ENCODE measurements at regions not wholly inside any gene's neighbourhood (a gene's known extent, or its start where the extent isn't known, plus 50 kb on each side); places are given as distances from the start of the nearest gene placed in this dataset.

DNA sequence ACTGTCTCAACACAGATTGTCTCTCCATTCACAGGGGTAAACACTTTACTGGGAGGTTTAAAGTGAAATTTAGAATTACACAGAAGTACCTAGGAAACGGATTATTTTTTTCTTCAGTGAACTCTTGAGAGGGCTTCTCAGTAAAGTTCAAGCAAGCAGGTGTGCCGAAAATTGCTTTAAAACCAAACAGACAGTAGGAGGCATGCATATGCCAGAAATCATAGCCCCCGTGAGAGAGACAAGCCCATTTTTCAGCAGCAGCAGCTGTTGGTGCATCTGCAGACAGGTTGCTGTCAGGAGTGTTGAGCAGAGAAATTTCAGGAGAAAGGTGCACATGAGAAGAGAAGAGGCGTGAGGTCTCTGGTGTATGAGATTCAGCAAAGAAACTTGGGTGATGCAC lies 2115.5 kb upstream of the CELF4 start:
- no peaks in the 10 kb centered on the region for H3K36me3 ChIP-seq
- DNase-seq: no peak
- intact Hi-C loops (cut with DNase I): no loop called here
- no peaks in the 10 kb centered on the region for H3K4me1 ChIP-seq
- 49% methylated on average over 4 of the region's 4 CpGs for WGBS (ENCODE audit: insufficient coverage, low coverage, low lambda C conversion rate, missing lambda C conversion rate)
- no peak overlapping the region for H3K27ac ChIP-seq
- H3K9me3 ChIP-seq: no peaks in the 10 kb centered on the region
- ATAC-seq: no peak
- no peaks in the 10 kb centered on the region for H3K27me3 ChIP-seq
- H3K4me3 ChIP-seq: no peak overlapping the region
- TF ChIP-seq POLR2A (IDR thresholded peaks at IDR 0.05): no peak
- TF ChIP-seq CTCF (IDR thresholded peaks at IDR 0.05): no peak

DNA sequence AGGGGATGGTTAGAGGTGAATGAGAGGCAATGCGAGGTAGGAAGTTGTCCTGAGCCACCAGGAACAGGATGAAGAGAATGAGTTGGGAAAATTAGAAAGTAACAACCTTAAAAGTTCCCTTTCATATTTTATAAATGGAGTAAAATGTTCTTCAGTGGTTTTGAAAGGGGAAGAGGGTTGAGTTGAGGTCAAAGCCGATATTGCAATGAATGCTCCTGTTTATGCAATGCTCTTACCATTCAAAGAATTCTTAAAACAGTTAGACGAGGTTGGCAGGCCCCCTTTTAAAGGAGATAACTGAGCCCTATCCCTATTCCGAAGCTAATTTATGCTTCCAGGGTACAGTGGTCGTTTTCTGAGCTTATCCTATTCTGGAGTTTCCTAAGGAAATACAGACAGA lies 2110.3 kb upstream of the CELF4 start:
- no peaks in the 10 kb centered on the region for H3K9me3 ChIP-seq
- no peaks in the 10 kb centered on the region for H3K27me3 ChIP-seq
- H3K27ac ChIP-seq: no peak overlapping the region
- intact Hi-C loops (cut with DNase I): no loop called here
- WGBS (ENCODE audit: insufficient coverage, low coverage, low lambda C conversion rate, missing lambda C conversion rate): 33% methylated on average over 5 of the region's 5 CpGs
- ATAC-seq: no peak
- no peaks in the 10 kb centered on the region for H3K36me3 ChIP-seq
- DNase-seq: no peak
- no peaks in the 10 kb centered on the region for H3K4me1 ChIP-seq
- no peak for TF ChIP-seq POLR2A (IDR thresholded peaks at IDR 0.05)
- TF ChIP-seq CTCF (IDR thresholded peaks at IDR 0.05): no peak
- H3K4me3 ChIP-seq: no peak overlapping the region

- no peaks in the 10 kb centered on the region for H3K9me3 ChIP-seq
- no peak for TF ChIP-seq CTCF (IDR thresholded peaks at IDR 0.05)
- no peak for TF ChIP-seq POLR2A (IDR thresholded peaks at IDR 0.05)
- H3K27me3 ChIP-seq: no peaks in the 10 kb centered on the region
- H3K27ac ChIP-seq: no peak overlapping the region
- intact Hi-C loops (cut with DNase I): no loop called here
- H3K36me3 ChIP-seq: no peaks in the 10 kb centered on the region
- WGBS (ENCODE audit: insufficient coverage, low coverage, low lambda C conversion rate, missing lambda C conversion rate): 49% methylated on average over 3 of the region's 3 CpGs
- H3K4me3 ChIP-seq: no peak overlapping the region
- no peaks in the 10 kb centered on the region for H3K4me1 ChIP-seq
- ATAC-seq (no peak), DNase-seq (no peak)
Observed at GRCh38 chr18:39675368-39675767, 2109.8 kb upstream of the CELF4 start.

- Histone ChIP-seq H3K27me3 (no peaks in the 10 kb centered on the region), H3K36me3 (no peaks in the 10 kb centered on the region), H3K4me1 (no peaks in the 10 kb centered on the region), H3K4me3 (no peak overlapping the region), H3K27ac (no peak overlapping the region), H3K9me3 (no peaks in the 10 kb centered on the region)
- no peak for TF ChIP-seq POLR2A (IDR thresholded peaks at IDR 0.05)
- no peak for DNase-seq
- WGBS (ENCODE audit: insufficient coverage, low coverage, low lambda C conversion rate, missing lambda C conversion rate): 74% methylated on average over 3 of the region's 3 CpGs
- no peak for ATAC-seq
- intact Hi-C loops (cut with DNase I): no loop called here
Observed at GRCh38 chr18:39672171-39672570, 2106.6 kb upstream of the CELF4 start.

DNA sequence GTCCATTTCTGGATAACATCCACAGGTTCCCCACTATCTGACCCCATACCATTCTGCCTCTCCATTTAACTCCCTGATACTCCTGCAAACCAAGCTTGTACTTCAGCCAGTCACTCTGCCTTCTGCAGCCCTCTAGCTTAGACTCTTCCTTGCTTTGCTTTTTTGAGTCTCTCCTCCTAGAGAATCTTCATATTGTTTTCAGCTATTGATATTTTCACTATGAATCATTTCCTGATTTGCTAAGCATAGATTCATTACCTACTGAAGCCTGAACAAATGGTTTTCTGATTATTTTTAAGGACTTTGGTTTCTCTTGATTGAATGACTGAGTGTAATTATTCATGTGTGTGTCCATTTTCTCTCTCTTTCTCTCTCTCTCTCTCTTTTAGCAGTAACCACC lies 2102.3 kb upstream of the CELF4 start:
- Histone ChIP-seq H3K27me3 (no peaks in the 10 kb centered on the region), H3K27ac (no peak overlapping the region), H3K4me1 (no peaks in the 10 kb centered on the region), H3K9me3 (no peaks in the 10 kb centered on the region), H3K36me3 (no peaks in the 10 kb centered on the region), H3K4me3 (no peak overlapping the region)
- intact Hi-C loops (cut with DNase I): no loop called here
- TF ChIP-seq POLR2A (IDR thresholded peaks at IDR 0.05) (no peak), CTCF (IDR thresholded peaks at IDR 0.05) (no peak)
- DNase-seq (no peak), ATAC-seq (no peak)
